OCI-LY3 (cell line): ENCODE measurements at regions not wholly inside any gene's neighbourhood (a gene's known extent, or its start where the extent isn't known, plus 50 kb on each side); places are given as distances from the start of the nearest gene placed in this dataset.

Experiments used
- H2AFZ ChIP-seq: fragments of 200-600, 300-600 bp; shearing (Covaris generic); 2 replicates; pipeline ENCODE4 v1.6.0; 2014; ENCODE audit warnings: antibody characterized with exemption, low read depth, low read length
- H3K27ac ChIP-seq: fragments of 200-600, 300-600 bp; sonication (generic); 2 replicates; pipeline ENCODE4 v1.5.1; 2014; ENCODE audit warnings: mild to moderate bottlenecking, low read length, moderate library complexity, mixed read lengths
- H3K27me3 ChIP-seq: fragments of 200-600, 300-600 bp; sonication (generic); 2 replicates; pipeline ENCODE4 v1.6.1; 2014; ENCODE audit warnings: low read depth, low read length, mixed read lengths
- H3K36me3 ChIP-seq: fragments of 200-600, 300-600 bp; sonication (generic); replicated peaks from 2 replicates; pipeline ENCODE3; 2014; ENCODE audit warnings: low read depth, low read length, mixed read lengths
- H3K4me1 ChIP-seq: fragments of 300-600, 200-600 bp; sonication (generic); 2 replicates; pipeline ENCODE4 v1.6.1; 2014; ENCODE audit warnings: low read length, mixed read lengths
- H3K4me2 ChIP-seq: fragments of 200-600, 300-600 bp; sonication (generic); 2 replicates; pipeline ENCODE4 v1.6.1; 2014; ENCODE audit warnings: low read length, mixed read lengths
- H3K4me3 ChIP-seq: fragments of 300-600, 200-600 bp; sonication (generic); 2 replicates; pipeline ENCODE4 v1.5.1; 2014; ENCODE audit warnings: antibody characterized with exemption, mild to moderate bottlenecking, low read length, moderate library complexity
- H3K79me2 ChIP-seq: fragments of 300-600, 200-600 bp; shearing (Covaris generic); 2 replicates; pipeline ENCODE4 v1.6.1; 2014; ENCODE audit warnings: mild to moderate bottlenecking, low read length, mixed read lengths
- H3K9ac ChIP-seq: fragments of 300-600, 200-600 bp; shearing (Covaris generic); 2 replicates; pipeline ENCODE4 v1.6.0; 2014; ENCODE audit warnings: mild to moderate bottlenecking, low read length, moderate library complexity
- H3K9me3 ChIP-seq: fragments of 200-600, 300-600 bp; shearing (Covaris generic); 2 replicates; pipeline ENCODE4 v1.6.1; 2014; ENCODE audit warnings: low read length, mixed read lengths; ENCODE audit not compliant: insufficient read depth
- H4K20me1 ChIP-seq: fragments of 200-600, 300-600 bp; sonication (generic); 2 replicates; pipeline ENCODE4 v1.6.1; 2016; ENCODE audit warnings: low read length, mixed read lengths; ENCODE audit not compliant: insufficient read depth
- EZH2phosphoT487 ChIP-seq: fragments of 200-600 bp; shearing (Covaris generic); IDR thresholded peaks from 2 replicates; pipeline ENCODE4 v1.6.1; 2018; ENCODE audit warnings: antibody characterized with exemption, mixed run types, low read depth
- TF ChIP-seq, protein P1 (sequence below): fragments of 200-600, 300-600 bp; sonication (generic); IDR thresholded peaks from 2 replicates; pipeline ENCODE4 v1.5.1; 2014; ENCODE audit warnings: antibody characterized with exemption, low read length, low read depth

DNA sequence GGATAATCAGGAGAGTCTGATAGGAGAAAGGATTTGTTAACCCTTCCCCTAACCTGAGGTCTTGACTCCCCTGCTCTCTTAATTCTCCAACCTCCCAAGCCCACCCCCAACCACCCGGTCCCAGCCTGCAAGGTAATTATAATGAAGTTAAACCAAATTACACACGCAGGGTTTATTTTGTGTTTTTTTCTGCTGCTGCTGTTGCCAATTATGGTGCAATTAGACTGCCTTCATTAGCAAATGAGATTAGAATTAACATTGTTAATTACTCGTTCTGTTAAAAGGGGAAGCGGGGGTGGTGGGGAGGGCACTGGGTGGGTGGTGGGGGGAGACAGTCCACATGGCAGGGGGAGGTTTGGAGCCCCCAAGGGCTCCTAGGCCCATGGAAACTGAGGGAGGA lies 128.9 kb downstream of the CCT6B start:
- Histone ChIP-seq H2AFZ (no peak overlapping the region), H3K4me3 (no peak overlapping the region), H3K27me3 (peaks cover 32% of the 10 kb centered on the region), H3K36me3 (no peaks in the 10 kb centered on the region), H3K79me2 (no peaks in the 10 kb centered on the region), H3K27ac (no peak overlapping the region), H3K9me3 (no peaks in the 10 kb centered on the region), H3K4me2 (no peak overlapping the region), H4K20me1 (no peaks in the 10 kb centered on the region), H3K9ac (no peak overlapping the region), H3K4me1 (no peaks in the 10 kb centered on the region)
- TF ChIP-seq, protein P1, sequence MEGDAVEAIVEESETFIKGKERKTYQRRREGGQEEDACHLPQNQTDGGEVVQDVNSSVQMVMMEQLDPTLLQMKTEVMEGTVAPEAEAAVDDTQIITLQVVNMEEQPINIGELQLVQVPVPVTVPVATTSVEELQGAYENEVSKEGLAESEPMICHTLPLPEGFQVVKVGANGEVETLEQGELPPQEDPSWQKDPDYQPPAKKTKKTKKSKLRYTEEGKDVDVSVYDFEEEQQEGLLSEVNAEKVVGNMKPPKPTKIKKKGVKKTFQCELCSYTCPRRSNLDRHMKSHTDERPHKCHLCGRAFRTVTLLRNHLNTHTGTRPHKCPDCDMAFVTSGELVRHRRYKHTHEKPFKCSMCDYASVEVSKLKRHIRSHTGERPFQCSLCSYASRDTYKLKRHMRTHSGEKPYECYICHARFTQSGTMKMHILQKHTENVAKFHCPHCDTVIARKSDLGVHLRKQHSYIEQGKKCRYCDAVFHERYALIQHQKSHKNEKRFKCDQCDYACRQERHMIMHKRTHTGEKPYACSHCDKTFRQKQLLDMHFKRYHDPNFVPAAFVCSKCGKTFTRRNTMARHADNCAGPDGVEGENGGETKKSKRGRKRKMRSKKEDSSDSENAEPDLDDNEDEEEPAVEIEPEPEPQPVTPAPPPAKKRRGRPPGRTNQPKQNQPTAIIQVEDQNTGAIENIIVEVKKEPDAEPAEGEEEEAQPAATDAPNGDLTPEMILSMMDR = no peak

DNA sequence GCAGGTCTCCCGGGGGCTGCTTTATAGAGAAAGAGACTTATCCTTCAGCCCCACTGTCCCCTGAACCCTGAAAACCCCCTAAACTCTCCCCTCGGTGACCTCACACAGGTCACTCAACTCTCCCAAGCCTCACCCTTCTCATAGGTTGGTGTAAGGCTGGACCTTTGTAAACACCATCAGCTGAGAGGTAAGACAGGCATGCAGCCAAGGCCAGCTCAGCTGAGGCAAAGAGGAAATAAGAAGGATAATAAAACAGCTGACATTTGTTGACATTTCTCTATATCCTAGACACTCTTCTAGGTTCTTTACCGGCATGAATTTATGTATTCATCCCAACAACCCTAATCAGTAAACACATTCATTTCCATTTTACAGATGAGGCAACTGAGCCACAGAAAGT lies 134.3 kb downstream of the CCT6B start:
- Histone ChIP-seq H3K36me3 (no peaks in the 10 kb centered on the region), H3K79me2 (no peaks in the 10 kb centered on the region), H3K27me3 (peaks cover 47% of the 10 kb centered on the region), H3K9ac (no peak overlapping the region), H4K20me1 (no peaks in the 10 kb centered on the region), H3K4me1 (no peaks in the 10 kb centered on the region), H3K4me3 (no peak overlapping the region), H2AFZ (no peak overlapping the region), H3K9me3 (no peaks in the 10 kb centered on the region), H3K27ac (no peak overlapping the region), H3K4me2 (no peak overlapping the region)
- TF ChIP-seq, protein P1 = no peak
- no peak for TF ChIP-seq EZH2phosphoT487

DNA sequence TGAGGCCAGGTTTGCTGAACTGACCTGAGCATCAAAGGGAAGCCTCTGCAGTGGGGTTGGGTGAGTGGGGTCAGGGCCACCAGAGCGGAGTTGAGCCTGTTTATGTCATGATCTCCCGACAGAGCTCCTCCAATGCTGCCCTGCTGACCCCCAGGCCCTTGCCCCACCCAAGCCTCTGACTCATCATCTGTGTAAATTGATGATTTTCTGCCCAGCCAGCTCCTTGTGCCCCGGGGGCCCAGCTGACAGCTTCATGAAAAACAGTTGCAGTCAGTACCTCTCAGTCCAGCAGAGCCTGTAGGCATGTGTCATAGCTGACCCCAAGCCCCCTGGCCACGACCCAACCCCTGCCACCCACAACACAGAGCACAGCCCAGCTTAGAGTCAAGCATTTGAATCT lies 134.9 kb downstream of the CCT6B start:
- TF ChIP-seq, protein P1 = no peak
- no peak for TF ChIP-seq EZH2phosphoT487
- H3K36me3 ChIP-seq = no peaks in the 10 kb centered on the region
- H4K20me1 ChIP-seq = no peaks in the 10 kb centered on the region
- H2AFZ ChIP-seq = no peak overlapping the region
- no peaks in the 10 kb centered on the region for H3K4me1 ChIP-seq
- H3K4me3 ChIP-seq = no peak overlapping the region
- H3K4me2 ChIP-seq = no peak overlapping the region
- H3K9ac ChIP-seq = no peak overlapping the region
- no peaks in the 10 kb centered on the region for H3K9me3 ChIP-seq
- H3K27me3 ChIP-seq = peaks cover 44% of the 10 kb centered on the region
- no peak overlapping the region for H3K27ac ChIP-seq
- H3K79me2 ChIP-seq = no peaks in the 10 kb centered on the region

DNA sequence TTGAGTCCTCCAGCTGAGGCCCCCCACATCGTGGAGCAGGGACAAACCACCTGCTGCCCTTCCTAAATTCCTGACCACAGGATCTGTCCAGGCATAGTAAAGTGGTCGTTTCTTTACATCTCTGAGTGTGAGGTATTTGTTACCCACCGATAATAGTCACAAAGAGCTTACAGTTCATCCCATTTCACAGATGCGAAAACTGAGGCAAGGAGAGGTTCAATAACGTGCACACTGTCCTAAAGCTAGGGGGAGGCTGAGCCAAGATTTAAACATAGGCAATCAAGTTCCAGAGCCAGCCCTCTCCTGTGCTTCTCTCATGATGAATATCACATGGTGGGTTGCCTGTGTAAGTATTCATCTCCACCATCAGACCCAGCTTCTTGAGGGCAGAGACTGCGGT lies 135.4 kb downstream of the CCT6B start:
- Histone ChIP-seq H3K36me3 (no peaks in the 10 kb centered on the region), H3K4me2 (no peak overlapping the region), H3K27ac (no peak overlapping the region), H3K9me3 (no peaks in the 10 kb centered on the region), H3K4me3 (no peak overlapping the region), H3K4me1 (no peaks in the 10 kb centered on the region), H3K9ac (no peak overlapping the region), H3K79me2 (no peaks in the 10 kb centered on the region), H3K27me3 (peaks cover 43% of the 10 kb centered on the region), H2AFZ (no peak overlapping the region), H4K20me1 (no peaks in the 10 kb centered on the region)
- TF ChIP-seq, protein P1 = no peak
- TF ChIP-seq EZH2phosphoT487 = no peak
